ENCODE measurements at regions not wholly inside any gene's neighbourhood (a gene's known extent, or its start where the extent isn't known, plus 50 kb on each side); places are given as distances from the start of the nearest gene placed in this dataset.
A peak's percentile ranks its signal among the peaks of the same experiment; 100 is the strongest.
"Not testable (repeated sequence)": the region's sequence is repeated elsewhere in the genome, so short reads cannot be mapped to it uniquely, and the experiment has no call there.

- DNase-seq (peak in 1 of 3 donors; percentile 7), ATAC-seq (peak; percentile 51)
- intact Hi-C loops (cut with DNase I, micrococcal nuclease) = no loop called here
- H3K36me3 ChIP-seq (ENCODE audit: low read depth) = no peaks in the 10 kb centered on the region
- peaks cover 12% of the 10 kb centered on the region for H3K9me3 ChIP-seq
- H3K4me3 ChIP-seq = no peak overlapping the region
- H3K4me1 ChIP-seq (ENCODE audit: low read depth) = no peaks in the 10 kb centered on the region
- TF ChIP-seq CTCF (IDR thresholded peaks at IDR 0.05) = no peak
These were observed 168.7 kb upstream of the NDUFV2 start for GRCh38 chr18:8933714-8934284.

DNA sequence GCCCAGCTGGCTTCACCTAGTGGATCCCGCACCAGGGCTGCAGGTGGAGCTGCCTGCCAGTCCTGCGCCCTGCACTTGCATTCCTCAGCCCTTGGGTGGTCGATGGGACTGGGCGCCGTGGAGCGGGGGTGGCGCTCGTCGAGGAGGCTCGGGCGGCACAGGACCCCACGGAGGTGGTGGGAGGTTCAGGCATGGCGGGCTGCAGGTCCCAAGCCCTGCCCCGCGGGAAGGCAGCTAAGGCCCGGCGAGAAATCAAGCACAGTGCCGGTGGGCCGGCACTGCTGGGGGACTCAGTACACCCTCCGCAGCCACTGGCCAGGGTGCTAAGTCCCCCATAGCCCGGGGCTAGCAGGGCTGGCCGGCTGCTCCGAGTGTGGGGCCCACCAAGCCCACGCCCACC, 167.2 kb upstream of the NDUFV2 start:
- DNase-seq; intact Hi-C loops (cut with DNase I, micrococcal nuclease); H3K4me1 ChIP-seq (ENCODE audit: low read depth); ATAC-seq; H3K4me3 ChIP-seq; H3K36me3 ChIP-seq (ENCODE audit: low read depth); H3K9me3 ChIP-seq: not testable (repeated sequence)

- Histone ChIP-seq H3K9me3 (peaks cover 4% of the 10 kb centered on the region), H3K36me3 (ENCODE audit: low read depth) (no peaks in the 10 kb centered on the region), H3K4me1 (ENCODE audit: low read depth) (no peaks in the 10 kb centered on the region), H3K4me3 (no peak overlapping the region)
- no peak for TF ChIP-seq CTCF (IDR thresholded peaks at IDR 0.05)
- DNase-seq (no peak), ATAC-seq (no peak)
- intact Hi-C loops (cut with DNase I, micrococcal nuclease) = no loop called here
These were observed 165.9 kb upstream of the NDUFV2 start for GRCh38 chr18:8936619-8937018.

DNA sequence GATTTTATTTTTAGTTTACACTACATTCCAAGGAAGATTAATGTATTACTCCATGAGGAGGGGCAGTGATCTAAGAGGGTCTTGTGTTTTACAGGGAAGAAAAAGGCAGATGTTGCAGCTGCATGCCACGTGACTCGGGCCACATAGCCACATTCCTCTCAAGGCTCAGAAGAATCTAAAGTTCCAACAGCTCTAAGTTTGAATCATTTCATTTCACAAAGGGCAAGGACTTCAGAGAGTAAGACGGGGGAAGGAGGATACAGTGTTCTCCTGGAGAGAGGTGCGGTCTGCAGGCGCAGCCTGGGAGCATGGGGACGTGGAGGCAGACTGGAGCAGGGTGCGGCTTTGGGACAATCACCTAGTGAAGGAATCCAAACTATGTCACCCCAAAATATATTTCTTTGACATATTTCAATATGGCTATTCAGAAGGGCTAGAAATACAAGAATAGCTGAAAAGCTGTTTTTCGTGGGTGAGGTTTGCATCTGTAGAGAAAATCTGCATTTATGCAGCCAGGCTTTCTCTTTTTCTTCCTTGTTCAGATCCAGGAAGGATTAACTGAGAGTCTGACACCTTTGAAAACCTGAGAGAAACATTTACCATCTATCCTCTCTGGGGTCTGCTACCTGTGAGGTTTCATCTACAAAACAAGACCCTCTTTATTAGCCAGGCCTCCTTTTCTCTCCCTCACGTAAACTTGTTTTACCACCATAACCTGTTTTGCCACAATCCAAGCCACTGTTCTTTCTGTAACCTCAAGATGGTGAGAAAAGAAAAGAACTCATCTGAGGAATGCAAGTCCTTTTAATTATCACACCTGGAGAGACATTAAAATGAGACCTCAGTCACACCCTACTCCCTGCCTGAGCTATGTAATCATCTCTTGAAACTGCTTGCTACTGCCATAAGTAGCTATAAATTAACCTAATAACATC, 165.1 kb upstream of the NDUFV2 start:
- H3K36me3 ChIP-seq (ENCODE audit: low read depth) = no peaks in the 10 kb centered on the region
- intact Hi-C loops (cut with DNase I, micrococcal nuclease) = no loop called here
- H3K4me1 ChIP-seq (ENCODE audit: low read depth) = no peaks in the 10 kb centered on the region
- TF ChIP-seq CTCF (IDR thresholded peaks at IDR 0.05) = no peak
- DNase-seq = no peak
- no peak for ATAC-seq
- H3K9me3 ChIP-seq = peaks cover 4% of the 10 kb centered on the region
- H3K4me3 ChIP-seq = no peak overlapping the region

GRCh38 chr18:8938817-8939216, 163.7 kb upstream of the NDUFV2 start:
- TF ChIP-seq CTCF (IDR thresholded peaks at IDR 0.05) = no peak
- no peaks in the 10 kb centered on the region for H3K4me1 ChIP-seq (ENCODE audit: low read depth)
- ATAC-seq = no peak
- no peaks in the 10 kb centered on the region for H3K9me3 ChIP-seq
- H3K36me3 ChIP-seq (ENCODE audit: low read depth) = no peaks in the 10 kb centered on the region
- intact Hi-C loops (cut with DNase I, micrococcal nuclease) = no loop called here
- H3K4me3 ChIP-seq = no peak overlapping the region
- no peak for DNase-seq
